IPS-NIHi11 (cell line): ENCODE measurements at regions not wholly inside any gene's neighbourhood (a gene's known extent, or its start where the extent isn't known, plus 50 kb on each side); places are given as distances from the start of the nearest gene placed in this dataset.
"Not testable (repeated sequence)": the region's sequence is repeated elsewhere in the genome, so short reads cannot be mapped to it uniquely, and the experiment has no call there.

ENCODE experiments used
- DNase-seq: peaks from one replicate; pipeline ENCODE4 v3.0.0; 2012; ENCODE audit warnings: mixed read lengths, low spot score

DNA sequence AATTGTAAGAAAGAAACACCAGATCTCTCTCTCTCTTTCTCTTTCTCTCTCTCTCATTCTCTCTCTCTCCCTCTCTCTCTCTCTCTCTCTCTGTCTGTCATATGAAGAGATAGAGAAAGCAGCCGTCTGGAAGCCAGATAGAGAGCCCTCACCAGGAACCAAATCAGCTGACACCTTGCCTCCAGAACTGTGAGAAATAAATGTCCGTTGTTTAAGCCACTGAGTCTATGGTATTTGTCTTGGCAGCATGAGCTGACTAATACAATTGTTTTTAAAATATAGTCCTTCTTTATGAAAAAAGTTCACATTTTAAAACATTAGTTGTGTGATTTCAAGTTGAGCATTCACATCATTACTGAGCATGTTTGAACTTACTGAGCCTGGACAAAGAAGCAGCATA, 275.6 kb downstream of the CETN3 start:
- no peak for DNase-seq

- DNase-seq: no peak
These were observed 278.0 kb downstream of the CETN3 start for GRCh38 chr5:90131383-90132133.

DNA sequence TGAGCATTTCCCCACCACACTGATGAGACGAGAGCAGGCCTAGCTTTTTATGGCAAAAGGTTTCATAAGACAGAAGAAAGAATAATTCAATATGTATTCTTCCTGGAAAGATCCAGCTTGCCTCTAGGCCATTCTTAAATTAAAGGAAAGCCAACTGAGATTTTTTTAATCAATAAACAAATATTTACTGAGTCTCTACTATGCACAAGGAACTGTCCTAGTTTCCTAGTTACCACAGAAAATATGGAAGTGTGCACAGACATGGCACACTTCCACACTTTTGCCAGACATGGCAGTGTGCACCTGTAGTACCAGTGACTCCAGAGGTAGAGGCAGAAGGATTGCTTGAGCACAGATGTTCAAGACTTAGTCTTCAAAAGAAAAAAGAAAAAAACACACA, 281.0 kb downstream of the CETN3 start:
- DNase-seq: no peak

GRCh38 chr5:90119531-90119971, 290.0 kb downstream of the CETN3 start:
- no peak for DNase-seq

DNA sequence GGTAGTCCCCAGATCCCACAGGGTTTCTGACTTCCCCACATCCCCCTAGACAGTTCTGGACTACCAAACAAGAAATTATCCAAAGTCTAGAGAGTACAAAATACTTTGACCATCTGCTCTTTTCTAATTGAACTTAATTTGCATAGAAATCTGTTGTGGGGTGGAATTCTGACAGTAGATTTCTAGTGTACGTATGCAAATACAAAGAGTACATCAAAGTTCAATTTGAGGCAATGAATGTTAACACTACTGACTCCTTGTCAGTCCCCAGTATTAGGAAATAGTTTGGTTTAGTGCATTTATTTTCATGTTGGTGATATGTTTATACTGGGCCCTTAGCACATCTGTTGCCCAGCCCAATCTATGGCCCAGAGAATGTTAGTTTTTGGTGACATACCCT, 292.6 kb downstream of the CETN3 start:
- DNase-seq: no peak

DNA sequence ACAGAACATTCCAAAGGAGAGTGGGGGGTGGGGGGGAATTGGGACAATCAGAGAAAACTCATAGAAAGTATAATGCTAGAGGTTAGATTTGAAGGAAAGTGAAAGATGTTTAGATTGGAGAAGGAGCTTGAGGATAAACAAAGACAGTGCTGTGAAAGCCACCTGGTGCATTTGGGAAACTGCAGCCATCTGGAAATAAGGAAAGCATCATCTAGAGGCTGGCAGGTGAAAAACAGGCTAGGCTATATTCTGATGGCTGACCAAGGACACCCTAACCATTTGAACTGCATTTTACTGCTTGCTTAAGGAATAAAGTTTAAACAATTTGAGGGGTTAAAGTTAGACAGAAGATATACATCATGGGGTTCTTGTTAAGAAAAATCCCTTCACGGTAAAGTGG, 296.4 kb downstream of the CETN3 start:
- DNase-seq: peak; percentile 28

GRCh38 chr5:90112033-90112692, 297.4 kb downstream of the CETN3 start:
- no peak for DNase-seq

DNA sequence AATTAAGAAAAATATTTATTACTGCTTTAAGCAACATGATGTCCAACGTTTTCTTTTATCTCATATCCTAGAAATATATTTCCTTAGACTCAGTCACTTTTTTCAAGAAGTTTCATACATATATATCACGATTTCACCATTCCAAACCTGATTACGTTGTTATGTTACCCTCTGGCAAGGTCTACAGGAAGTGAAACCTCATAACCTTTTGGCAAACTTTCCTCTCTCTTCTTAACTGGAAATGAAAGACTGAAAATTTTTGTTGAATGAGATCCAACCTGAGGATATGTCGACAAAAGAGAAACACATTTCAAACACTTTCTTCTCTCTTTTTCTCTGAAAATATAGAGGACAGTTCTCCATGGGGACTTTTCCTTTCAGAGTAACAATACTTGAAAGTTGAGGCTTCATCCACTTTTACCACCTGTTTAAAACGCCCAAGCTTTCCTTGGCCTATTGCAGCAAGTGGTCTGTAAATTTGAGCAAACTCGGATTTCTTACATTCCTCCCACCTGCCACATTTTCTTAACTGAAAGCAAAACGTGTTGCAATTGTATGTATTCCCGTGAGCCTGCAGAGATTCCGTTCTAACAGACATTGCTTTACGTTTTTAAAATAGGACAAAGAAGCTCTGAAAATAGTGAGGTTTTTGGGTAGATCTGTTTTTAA, 298.1 kb downstream of the CETN3 start:
- no peak for DNase-seq

DNA sequence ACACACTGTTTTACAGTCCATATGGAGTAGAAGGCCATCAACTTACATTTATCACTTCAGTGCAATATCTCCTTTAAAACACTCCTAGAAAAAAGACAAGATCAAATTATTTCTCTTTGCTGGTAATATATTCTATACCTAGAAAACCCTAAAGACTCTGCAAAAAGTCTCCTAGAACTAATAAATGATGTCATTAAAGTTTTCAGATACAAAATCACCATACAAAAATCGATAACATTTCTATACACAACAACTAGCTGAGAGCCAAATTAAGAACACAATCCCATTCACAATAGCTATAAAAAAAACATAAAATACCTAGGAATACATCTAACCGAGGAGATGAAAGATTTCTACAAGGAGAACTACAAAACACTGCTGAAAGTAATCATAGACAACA, 300.3 kb downstream of the CETN3 start:
- DNase-seq: no peak

DNA sequence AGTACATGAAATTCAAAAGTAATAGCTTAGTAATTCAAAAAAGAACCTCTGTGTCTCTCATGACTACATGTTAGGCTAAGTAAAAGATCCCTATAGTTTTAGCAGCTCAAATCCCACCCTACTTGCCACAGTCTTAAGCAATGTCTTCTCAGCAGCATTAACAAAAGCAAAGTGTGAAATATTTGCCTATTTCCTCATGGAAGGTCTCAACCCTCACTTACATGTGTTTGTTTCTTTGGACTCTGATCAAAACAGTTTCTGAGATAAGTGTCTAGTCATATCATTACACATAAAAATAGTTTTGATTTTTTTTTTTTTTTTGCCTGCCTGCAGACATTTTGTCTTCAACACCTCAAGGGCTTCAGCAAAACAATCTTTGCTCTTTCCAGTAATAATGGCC, 310.5 kb downstream of the CETN3 start:
- no peak for DNase-seq

GRCh38 chr5:90097082-90097477, 312.5 kb downstream of the CETN3 start:
- DNase-seq: no peak

GRCh38 chr5:90096415-90097081, 313.0 kb downstream of the CETN3 start:
- no peak for DNase-seq

- DNase-seq: no peak
These were observed 314.1 kb downstream of the CETN3 start for GRCh38 chr5:90095292-90096060.

DNA sequence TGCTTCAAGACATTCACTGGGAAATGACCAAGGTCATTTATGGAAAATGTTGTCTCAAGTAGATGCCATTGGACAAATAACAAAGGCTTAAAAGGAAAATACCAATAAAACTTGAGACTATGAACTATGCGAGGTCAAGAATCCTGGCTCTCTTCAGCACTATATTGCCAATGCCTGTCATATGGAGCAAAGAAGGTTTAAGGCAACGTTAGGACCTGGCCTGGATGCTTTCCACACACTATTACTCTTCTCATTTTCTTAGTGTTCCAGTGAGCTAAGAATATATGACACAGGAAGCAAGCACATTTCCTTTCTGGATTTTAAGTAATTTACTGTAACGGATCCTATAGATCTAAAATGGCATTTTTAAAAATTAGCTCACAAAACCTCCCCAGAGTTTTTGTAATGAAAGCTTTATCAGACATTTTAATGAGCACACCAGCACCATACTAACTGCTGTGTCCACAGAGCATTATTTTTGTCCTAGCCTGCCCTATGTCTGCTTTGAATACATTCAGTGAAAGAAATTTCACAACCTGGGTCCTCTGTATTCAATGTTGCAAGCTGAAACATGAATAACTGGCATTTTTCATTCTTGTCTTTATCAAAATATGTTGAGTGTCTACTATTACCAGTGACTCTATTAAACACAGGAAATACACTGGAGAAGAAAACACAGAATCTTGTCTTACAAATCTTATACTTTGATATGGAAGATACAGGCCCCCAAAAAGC, 315.6 kb downstream of the CETN3 start:
- no peak for DNase-seq

- DNase-seq: no peak
These were observed 316.8 kb downstream of the CETN3 start for GRCh38 chr5:90092734-90093133.

GRCh38 chr5:90084342-90084741, 325.2 kb downstream of the CETN3 start:
- no peak for DNase-seq

DNA sequence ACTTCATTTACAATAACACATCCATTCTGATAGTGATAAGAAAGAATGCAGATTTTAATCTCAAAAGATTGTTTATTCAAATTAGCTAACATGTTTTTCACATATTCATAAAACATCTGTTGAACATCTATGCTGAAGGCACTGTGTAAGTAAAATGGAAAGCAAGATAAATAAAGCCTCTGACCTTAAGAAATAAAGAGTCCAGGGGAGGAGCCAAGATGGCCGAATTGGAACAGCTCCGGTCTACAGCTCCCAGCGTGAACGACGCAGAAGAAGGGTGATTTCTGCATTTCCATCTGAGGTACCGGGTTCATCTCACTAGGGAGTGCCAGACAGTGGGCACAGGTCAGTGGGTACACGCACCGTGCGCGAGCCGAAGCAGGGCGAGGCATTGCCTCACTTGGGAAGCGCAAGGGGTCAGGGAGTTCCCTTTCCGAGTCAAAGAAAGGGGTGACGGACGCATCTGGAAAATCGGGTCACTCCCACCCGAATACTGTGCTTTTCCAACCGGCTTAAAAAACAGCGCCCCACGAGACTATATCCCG, 336.5 kb downstream of the CETN3 start:
- DNase-seq: not testable (repeated sequence)

DNA sequence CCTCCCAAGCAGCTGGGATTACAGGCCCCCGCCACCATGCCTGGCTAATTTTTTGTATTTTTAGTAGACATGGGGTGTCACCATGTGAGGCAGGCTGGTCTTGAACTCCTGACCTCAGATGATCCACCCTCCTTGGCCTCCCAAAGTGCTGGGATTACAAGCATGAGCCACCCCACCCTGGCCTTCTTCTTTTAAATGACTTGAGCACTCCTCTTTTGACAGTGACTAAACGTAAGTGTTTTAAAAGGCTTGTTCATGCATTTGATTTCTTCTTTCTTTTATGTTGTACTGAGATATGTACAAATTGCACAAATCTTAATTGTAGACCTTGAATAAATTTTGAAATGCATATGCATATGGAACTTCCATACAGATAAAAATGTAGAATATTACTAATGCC, 337.9 kb downstream of the CETN3 start:
- DNase-seq: no peak

GRCh38 chr5:90071066-90071465, 338.5 kb downstream of the CETN3 start:
- no peak for DNase-seq

GRCh38 chr5:90066920-90067319, 342.6 kb downstream of the CETN3 start:
- no peak for DNase-seq
